GM19455 (cell line): ENCODE measurements at regions not wholly inside any gene's neighbourhood (a gene's known extent, or its start where the extent isn't known, plus 50 kb on each side); places are given as distances from the start of the nearest gene placed in this dataset.
"Not testable (repeated sequence)": the region's sequence is repeated elsewhere in the genome, so short reads cannot be mapped to it uniquely, and the experiment has no call there.

Experiments used
- ATAC-seq: cut with Tn5 transposase; IDR thresholded peaks from one replicate; pipeline ENCODE4 v1.9.1; 2021; ENCODE audit not compliant: unreplicated experiment

DNA sequence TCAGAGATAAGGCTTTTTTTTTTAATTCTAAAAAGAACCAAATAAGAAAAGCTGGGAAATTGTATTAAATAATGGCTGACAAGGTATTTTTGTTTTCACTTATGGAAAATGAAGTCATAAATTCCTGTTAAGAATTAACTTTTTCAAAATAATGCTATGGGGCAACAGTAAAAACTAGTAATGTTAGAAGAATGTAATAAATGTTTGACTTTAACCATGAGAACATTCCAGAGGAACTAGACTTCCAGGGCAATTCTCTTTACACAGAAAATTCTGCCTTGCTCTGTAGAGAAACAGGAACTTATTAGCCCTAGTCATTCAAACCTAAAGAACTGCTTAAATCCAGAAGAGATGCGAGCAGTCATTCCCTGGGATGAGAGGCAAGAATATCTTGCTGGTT is 571.1 kb downstream of the IPMK start:
- ATAC-seq = no peak

DNA sequence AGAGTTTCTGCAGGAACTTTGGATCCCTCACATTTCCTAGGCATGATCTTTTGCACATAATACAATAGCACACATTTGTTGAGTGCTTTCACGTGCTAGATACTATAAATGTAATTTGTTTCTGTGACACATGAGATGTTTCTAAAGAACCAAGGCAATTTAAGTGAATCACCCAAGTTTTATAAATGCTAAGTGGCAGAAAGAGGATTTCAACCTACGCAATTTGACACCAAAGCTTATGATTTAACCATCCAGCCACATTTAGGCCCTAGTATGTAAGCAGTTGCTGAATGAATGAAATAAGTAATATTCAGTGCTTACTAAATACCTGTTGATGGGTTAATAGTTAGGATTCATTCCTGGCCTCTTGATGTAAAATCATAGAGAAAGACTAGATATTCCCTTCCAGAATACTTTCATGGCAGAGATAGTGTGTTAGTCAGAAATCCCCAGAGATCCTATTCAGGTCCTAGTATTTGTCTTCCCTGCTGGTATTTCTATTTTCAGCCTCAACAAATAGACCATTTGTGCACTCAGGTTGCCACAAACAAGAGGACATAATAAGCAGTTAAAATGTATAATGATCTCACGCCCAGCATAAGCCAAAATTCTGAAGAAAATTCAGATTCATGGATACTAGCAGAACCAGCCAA is 572.6 kb downstream of the IPMK start:
- no peak for ATAC-seq

DNA sequence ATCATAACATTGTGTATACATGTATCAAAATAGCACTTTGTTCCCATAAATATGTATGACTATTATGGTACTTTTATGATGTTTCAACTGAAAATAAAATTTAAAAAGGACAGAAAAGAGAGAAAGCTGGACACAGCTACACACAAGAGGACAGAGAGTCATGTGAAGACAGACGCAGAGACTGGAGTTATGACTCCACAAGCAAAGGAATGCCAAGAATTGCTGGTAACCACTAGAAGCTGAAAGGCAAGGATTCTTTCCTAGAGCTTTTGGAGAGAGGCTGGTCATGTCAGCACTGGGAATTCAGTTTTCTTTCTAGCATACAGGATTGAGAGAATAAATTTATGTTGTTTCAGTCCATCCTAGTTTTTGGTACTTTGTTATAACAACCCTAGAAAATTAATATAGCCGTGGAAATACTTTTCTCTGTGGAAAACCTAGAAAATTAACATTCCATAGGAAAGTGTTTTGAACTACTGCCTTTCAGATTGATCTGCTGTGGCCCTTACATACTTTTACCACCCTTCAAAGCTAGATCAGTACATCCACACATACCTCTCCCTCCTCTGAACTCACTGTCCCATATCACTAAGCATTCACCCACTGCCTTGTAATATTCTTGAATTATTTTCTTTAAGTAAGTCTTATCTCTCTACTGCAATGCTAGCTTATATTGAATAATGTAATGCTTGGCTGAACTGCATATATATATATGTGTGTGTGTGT is 575.3 kb downstream of the IPMK start:
- no peak for ATAC-seq

DNA sequence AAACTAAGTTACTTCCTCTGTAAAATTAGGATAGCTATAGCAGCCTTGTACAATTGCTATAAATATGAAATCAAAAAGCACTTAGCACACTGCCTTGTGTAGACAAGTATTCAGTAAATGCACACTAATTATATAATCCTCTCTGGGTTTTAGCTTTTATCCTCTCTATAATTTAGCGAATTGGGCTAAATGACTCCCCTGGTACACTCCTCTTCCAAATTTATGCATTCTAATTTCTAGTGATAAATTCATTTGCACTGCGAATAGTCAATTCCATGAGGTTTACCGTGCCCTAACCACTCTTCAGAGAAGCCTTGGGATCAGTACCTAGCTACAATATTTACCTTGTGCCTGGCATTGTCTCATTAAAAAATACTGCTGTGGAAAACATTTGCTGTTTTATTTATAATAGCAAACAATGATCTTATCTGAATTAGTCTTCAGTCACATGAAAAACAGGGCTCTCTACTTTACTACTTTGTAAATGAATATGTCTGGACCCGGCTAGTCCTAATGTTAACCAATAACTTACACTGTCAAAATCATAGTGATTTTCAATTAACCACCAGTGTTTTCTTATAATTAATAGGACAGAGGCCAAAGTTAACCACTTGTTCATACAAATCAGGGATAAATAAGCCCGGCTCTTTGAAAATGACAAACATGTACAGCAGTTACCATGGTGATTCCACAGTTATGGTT is 577.9 kb downstream of the IPMK start:
- no peak for ATAC-seq

DNA sequence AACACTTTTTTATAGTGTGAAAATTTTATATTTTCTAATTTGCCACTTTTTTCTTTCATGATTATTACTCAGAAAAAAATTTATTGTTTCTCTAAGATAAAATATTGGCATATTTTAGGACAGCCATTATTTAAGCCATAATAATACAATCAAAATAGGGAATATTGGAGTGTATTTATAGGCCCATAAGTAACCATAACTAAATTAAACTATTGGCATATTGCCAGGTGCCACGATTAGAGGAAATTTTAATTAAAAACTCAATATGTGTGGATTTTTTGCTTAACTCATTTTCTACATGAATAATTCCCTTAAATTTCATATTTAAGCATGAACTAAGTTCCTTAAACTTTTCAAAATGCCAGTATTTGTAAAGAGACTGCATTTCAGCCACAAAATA is 587.8 kb downstream of the IPMK start:
- no peak for ATAC-seq

DNA sequence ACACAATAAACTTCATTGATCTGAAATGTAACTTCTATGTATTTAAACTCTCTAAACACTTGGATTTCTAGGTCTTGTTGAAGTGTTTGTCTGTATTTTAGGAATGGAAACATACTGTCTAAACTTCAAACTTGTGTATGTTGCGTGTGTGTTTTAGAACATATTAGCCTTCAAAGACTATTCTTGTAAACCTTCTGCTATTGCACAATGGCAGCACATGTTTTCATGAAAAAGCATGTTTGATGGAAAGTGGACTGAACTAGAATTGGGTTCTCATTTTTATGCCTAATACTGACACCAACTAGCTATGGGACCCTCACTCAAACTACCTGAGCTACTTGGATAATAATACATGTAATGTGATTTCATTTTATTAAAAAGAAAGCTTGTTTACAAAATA is 592.6 kb downstream of the IPMK start:
- ATAC-seq = no peak

DNA sequence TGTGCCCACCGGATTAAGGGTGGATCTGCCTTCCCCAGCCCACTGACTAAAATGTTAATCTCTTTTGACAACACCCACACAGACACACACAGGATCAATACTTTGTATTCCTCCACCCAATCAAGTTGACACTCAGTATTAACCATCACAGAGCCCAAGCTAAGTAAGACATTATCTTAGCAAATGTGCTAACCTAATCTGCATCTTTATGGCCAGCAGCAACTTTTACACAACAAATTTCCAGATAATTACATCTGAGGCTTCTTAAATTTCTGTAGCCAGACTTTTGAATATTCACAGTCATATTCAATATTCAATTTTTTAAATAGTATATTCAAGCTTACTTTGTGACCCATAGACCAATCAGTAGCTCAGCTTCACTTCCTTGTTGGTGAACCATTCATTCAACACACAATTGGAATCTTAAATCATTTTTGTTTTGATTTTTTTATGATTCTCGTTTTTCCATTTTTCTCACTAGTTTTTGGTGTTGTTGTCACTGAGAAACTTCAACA is 594.2 kb downstream of the IPMK start:
- ATAC-seq = no peak

DNA sequence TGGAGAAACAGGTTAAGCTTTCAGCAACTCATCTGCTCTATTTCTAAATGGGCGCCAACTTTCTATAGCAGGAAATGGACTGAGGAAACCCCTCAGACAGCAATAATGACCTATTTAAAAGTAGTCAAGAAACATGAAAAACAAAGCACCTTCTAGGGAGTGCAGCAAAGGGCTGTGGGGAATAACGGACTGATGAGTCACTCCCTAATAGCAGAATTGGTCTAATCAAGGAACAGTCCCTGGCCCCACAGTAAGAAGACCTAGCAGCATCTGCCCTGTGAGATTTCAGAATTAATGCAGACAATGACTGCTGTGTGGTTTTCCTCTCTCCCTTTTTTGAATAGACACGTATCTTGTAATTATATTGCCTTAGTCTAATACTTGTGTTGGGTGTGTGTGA is 602.9 kb downstream of the IPMK start:
- no peak for ATAC-seq

DNA sequence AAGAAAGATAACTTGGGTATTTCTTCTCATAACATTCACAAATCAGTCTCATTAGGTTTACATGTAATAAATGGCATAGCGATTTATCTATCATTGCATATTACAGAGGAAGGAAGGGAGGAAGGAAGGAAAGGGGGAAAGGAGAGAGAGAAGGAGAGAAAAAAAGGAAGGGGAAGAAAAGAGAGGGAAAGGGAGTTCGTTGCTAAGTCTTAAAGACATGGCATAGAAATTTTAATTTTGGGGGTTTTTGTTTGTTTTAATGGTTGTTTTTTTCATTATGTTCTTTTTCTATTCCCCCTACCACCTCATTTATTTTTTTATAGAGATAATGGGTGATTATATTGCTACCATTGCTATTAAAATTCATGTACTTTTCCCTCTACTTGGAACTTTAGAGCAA is 604.3 kb downstream of the IPMK start:
- no peak for ATAC-seq

DNA sequence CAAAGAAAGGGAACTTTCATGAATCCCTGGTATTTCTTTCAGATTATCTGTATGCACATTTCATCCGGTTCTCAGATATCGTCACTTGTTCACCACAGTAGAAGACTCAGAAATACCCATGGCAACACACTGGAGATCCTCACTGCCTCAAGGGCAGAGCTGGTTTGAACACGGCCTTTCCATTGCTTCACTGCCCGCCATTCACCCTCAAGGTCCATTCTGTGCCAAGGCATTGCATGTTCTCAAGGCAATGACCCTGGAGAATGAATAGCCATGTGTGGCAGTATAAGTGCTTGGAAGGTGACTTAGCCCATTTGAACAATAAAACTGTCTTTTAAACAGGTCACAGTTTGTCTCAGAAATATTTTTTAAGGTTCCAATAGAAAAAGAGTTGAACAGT is 606.5 kb downstream of the IPMK start:
- no peak for ATAC-seq

DNA sequence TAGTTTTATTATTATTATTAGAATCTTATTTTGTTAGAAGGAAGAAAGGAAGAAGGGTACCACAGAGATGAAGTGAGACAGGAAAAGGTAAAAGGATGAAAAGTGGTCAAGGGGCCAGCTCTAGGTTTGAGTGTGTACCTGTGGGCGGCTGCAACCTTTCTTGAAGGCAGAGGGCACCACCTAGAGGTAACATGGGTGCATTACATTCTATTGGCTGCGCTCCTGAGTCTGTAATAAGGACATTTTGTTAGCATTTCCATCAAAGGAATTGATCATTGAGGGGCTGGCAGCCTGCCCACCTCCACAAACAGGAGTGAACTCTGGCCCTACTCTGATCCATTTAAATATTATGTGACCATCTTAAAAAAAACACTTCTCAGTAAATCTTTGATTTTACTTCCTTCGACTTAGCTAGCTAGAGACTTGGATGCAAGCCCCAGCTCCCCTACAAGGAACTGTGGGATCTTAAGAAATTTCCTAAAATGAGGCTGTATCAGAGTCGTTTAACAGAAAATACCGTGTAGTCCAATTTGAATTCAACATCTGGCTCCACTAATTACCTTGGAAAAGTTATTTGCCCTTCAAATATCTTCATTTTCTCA is 610.4 kb downstream of the IPMK start:
- ATAC-seq = peak; percentile 98

DNA sequence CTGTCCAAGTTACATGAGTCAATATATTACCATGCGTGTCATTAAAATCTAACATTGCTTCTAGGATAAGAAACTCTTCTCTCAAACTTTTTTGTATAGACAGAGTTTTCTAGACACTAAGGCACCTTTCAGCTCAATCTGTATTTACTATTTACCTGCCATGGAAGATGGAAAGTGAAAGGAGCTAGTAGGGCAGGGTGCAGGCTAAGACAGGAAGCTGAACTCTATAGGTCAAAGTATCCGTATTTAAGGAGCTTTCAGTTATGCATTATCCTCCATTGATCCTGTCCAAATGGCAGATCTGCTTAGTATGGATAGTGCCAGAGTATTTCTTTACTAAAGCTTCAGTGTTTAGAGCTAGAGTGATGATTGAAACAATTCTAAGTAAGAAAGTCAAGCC is 612.8 kb downstream of the IPMK start:
- ATAC-seq = no peak

DNA sequence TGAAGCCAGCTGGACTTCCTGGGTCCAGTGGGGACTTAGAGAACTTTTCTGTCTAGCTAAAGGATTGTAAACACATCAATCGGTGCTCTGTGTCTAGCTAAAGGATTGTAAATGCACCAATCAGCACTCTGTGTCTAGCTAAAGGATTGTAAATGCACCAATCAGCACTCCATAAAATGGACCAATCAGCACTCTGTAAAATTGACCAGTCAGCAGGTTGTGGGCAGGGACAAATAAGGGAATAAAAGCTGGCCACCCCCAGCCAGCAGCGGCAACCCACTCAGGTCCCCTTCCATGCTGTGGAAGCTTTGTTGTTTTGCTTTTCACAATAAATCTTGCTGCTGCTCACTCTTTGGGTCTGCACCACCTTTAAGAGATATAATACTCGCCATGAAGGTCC is 622.6 kb downstream of the IPMK start:
- not testable (repeated sequence) for ATAC-seq

DNA sequence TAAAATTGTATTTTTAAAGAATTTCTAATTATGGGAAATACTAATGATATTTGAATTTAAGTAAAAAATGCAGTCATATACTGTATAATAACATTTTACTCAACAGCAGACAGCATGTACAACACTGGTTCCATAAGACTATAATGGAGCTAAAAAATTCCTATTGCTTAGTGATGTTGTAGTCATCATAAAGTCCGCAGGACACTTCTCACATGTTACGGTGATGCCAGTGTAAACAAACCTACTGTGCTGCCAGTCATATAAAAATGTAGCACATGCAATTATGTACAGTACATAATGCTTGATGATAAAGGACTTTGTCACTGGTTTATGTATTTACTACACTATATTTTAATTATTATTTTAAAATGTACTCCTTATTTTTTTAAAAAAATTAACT is 629.3 kb downstream of the IPMK start:
- ATAC-seq = no peak

DNA sequence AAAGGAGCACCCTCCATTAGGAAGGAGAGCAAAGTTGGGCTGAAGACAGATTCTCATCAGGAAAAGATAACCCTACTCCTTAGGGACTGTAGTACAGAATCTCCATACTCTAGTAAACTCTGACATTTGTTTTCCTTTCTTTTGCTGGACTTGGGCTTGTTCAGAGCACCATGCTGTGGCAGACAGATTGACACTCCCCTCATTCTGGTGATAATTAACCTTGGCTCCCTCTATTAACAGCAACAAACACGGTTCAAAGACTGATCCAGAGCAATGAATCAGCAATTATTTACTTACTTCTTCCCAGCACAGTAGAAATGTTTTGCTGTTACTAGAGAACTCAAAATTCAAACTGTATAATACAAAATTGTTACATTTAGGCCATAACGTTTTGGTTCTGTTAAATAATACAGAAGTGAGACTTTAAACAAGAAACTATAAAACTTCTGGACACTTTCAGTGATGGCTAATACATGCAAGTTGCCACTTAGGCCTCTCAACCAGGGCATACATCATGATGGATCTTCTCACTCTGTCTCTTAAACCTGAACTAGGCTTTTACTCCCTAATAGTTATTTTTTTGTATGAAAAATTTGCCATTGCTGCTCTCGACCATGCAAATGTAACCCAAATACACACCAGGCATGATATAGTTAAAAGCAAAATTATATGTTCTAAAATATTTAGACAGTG is 639.0 kb downstream of the IPMK start:
- ATAC-seq = no peak

DNA sequence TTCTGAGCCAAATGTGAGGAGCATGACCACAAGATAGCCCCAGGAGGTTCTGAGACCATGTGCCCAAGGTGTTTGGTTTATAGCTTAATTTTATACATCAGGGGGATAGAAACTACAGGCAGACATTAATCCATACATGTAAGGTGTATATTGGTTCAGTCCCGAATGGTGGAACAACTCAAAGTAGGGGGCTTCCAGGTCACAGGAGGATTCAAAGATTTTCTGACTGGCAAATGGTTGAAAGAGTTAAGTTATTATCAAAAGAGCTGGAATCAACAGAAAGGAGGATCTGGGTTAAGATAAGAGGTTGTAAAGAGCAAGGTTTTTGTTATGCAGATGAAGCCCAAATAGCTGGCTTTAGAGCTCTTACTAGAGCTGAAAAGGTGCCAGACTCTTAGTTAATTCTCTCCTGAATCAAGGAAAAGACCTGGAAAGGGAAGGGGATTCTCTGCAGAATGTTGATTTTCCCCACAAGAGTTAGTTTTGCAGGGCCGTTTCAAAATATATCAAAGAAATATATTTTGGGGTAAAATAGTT is 640.0 kb downstream of the IPMK start:
- ATAC-seq = no peak

DNA sequence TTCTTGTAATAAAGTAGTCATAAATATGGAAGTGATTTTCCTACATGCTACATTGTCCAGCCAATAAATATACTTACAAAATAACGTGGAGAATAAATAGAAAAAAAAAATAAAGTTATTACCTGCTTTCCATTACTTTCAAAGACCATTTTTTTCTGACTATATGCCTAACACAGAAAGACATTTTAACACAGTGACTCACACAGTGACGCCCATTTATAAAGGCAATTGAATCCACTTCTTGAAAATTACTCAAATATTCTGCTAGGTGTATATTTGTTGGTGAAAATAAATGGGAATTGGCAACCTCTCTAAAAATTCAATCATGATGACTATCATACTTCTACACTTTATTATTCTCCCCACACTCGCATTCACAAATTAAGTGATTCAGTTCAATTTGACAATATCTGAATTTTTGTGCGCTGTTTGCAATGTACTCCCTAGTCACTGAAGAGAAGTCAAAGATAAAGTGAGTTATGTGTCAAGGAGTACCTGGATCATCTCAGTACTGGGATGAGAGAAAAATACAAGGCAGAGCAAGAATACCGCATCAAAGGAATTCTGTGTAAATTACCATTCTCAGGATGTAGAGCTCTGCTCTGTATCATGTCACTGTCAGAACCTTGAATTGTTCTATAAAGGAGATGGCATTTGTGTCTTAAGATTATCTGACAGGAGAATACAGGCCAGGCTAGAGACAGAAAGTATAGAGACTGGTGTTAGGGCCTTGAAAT is 642.7 kb downstream of the IPMK start:
- no peak for ATAC-seq

DNA sequence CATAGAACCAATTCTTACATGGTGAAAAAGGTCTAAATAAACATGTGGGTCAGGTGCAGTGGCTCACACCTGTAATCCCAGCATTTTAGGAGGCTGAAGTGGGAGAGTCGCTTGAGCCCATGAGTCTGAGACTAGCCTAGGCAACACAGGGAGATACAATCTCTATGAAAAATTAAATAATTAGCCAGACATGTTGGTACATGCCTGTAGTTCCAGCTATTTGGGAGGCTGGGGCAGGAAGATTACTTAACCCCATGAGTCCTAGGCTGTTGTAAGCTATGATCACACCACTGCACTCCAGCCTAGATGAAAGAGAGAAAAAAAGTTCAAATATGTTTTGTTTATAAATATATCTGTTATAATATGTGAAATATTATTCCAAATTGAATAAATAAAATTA is 643.6 kb downstream of the IPMK start:
- ATAC-seq = no peak

DNA sequence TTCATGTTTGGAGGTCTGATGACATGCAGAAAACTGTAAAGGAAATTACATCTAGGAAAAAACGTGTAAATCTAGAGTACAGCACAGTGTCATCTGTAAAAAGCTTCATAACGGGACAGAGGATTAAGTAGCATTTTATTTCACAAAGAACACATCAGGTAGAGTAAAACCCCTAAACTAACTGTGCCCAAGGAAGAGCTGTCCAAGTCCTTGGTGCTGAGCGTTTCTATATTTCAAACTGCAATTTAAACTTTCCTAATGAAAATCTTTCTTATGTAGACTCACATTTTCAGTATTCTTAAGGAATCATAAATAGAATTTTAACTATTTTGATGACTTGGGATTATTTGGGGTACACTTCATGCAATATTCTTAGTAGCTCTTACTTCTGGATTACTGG is 646.2 kb downstream of the IPMK start:
- ATAC-seq = no peak

DNA sequence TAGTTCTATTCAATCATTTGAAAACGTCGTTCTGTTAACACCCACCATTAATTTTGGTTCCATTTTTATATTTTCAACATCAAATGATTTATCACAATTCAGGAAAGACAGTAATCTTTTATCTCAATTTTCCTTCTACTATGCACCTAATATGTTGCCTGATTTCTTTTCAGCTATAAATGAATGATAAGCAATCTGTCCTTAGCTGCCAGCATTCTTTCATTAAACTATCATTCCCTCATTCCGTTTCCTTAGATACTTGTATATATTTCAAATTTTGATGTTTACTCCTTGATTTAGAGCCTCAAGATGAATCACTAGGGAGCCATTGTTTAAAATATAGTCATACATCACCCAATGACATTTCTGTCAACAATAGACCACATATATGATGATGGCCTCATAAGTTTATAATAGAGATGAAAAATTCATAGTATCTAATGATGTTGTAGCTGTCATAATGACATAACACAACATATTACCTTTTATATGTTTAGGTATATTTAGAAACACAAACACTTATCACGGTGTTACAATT is 661.7 kb downstream of the IPMK start:
- ATAC-seq = no peak
